HG03025 (cell line): ENCODE measurements at regions not wholly inside any gene's neighbourhood (a gene's known extent, or its start where the extent isn't known, plus 50 kb on each side); places are given as distances from the start of the nearest gene placed in this dataset.
"Not testable (repeated sequence)": the region's sequence is repeated elsewhere in the genome, so short reads cannot be mapped to it uniquely, and the experiment has no call there.

Experiments
- ATAC-seq: cut with Tn5 transposase; IDR thresholded peaks from one replicate; pipeline ENCODE4 v1.9.1; 2021; ENCODE audit warnings: mild to moderate bottlenecking, moderate library complexity; ENCODE audit not compliant: unreplicated experiment, low FRiP score

DNA sequence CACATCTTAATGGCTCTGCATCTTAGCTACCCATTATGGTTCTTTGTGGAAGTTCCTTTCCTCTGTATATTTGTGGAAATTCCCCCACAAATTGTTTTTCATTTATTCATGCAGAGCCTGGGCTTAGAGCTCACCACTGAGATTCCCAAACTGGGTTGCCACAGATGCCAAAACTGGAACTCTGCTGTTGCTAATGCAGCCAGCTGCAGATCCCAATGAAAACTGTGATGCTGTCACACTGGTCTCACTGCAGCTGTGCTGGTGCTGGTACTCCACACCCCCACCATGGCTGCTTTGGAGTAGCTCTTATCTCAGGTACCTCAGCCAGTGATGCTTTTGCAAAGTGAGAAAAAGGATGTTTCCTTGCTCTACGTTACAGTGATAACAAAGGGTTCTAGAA is 87.7 kb downstream of the DCK start:
- no peak for ATAC-seq

DNA sequence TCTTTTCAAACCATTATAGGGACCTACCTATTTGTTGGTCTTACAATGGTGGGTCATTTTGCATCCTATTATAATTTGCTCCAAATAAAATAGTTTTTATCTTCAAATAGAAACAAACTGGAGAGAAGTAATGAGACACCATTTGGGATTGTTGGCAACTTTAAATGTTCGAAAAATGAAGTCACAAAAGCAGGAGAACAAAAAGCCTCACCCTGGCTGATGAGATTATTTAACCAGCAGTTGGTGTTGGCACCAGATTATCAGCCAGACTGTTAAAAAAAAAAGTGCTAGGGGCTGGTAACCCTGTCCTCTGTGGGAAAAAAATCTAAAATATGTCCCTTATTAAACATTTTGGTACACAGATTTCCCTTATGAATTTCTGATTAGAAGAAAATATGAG is 100.3 kb downstream of the DCK start:
- ATAC-seq, result no peak

DNA sequence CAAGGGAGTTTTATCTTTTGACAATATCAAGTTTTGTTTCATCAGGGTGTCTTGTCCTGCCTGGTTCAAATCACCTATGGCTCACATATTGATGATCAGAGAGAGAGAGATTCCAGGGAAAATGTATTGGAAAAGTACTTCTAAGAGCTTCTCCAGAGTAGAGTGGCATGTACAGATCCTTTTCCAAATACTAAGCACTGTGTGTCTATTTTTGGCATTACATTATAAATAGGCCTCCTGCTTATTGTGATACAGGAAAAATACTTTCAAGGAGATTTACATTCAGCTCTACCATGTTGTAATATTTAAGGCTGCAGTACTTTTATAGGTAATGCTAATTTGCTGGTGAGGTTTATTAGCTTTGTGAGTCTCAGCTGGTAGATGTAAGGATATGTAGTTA is 100.8 kb downstream of the DCK start:
- no peak for ATAC-seq

DNA sequence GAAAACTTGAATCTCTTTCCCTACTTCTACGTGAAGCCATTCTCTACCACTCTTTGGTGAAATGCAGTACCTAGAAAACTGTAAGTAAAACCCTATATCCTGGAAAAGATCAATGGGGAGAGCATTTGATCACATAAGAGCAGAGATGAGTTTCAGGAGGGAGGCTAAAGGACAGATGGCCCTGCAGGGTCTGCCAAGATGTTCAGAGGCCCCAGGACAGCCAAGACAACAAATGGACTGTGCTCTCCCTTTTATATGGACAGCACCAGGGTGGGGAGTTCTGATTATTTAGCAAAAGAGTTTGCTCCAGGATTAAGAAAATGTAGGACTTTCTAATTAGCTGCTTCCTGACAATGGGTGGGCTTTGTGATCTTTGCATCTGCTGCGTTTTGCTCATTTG is 101.7 kb downstream of the DCK start:
- ATAC-seq, result no peak

DNA sequence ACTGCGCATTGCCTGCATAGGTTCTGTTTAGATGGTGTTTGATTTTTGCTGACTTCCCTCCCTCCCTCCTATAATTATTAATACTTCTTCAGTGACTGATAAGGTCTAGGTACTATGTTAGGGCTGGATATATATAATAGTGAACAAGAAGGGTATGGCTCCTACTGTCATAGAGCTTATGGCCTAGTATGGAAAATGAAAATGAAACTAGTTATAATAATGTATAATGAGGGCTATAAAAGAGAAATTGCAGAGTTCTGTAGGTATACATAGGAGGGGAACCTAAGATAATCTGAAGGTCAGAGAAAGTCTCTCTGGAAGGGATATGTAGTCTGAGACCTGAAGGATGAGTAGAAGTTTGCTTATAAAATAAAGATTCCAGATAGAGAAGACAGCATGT is 102.1 kb downstream of the DCK start:
- ATAC-seq, result no peak

DNA sequence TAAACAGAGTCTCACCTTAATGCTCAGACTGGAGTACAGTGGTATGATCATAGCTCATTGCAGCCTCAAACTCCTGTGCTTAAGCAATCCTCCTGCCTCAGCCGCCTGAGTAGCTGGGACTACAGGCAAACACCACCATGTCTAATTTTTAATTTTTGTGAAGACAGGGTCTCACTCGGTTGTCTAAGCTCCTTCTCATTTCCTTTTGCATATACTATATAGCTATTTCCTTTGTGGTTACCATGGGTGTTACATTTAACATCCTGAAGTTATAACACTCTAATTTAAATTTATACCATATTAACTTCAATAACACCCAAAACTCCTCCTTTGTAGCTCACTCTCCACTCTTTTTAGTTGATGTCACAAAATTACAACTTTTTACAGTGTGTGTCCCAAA is 114.3 kb downstream of the DCK start:
- ATAC-seq, result no peak

- ATAC-seq, result no peak
These were observed 117.0 kb downstream of the DCK start for GRCh38 chr4:71110499-71110898.

DNA sequence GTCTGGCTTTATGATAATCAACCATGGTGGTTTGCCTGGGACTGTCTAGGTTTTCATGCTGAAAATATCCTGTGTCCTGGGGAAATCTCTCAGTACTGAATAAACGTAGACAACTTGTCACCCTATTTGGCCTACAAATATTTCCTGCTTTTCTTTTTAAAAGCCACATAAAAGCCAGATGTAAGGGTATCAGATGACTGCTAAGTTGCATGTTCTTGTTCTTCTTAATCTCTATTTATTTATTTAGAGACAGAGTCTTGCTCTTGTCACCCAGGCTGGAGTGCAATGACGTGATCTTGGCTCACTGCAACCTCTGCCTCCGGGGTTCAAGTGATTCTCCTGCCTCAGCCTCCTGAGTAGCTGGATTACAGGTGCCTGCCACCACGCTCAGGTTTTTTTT is 117.7 kb downstream of the DCK start:
- not testable (repeated sequence) for ATAC-seq

DNA sequence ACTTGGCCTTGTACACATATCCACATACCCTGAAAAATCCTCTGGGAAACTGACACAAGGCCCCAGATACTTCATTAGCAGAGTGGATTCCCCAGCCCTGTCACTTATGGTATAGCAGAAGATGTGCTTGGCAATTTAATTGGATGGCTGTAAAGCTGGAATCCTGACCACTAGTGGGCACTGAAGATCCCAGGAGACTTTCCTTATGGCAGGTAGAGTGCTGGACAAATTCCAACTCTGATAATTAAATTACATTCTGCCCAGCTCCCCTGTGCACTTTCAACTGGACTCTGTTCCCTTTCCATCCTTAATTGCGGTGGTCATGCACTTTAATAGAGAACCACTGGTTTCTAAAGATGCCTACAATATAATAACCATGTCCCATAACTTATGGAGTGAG is 119.8 kb downstream of the DCK start:
- ATAC-seq, result no peak

GRCh38 chr4:71120831-71121524 is 127.5 kb downstream of the DCK start:
- ATAC-seq, result no peak

DNA sequence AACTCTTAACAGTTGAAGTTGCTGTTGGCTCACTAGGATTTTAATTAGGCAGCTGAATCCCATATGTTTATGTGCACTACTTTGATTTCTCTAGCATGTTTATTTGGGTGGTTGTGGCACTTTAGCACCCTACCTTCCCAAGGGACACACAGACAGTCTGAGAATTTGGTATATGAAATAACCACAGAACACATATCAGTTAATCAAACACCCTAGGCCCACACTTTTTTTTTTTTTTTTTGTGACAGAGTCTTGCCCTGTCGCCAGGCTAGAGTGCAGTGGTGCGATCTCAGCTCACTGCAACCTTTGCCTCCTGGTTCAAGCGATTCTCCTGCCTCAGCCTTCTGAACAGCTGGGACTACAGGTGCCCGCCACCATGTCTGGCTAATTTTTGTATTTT is 130.5 kb downstream of the DCK start:
- no peak for ATAC-seq

DNA sequence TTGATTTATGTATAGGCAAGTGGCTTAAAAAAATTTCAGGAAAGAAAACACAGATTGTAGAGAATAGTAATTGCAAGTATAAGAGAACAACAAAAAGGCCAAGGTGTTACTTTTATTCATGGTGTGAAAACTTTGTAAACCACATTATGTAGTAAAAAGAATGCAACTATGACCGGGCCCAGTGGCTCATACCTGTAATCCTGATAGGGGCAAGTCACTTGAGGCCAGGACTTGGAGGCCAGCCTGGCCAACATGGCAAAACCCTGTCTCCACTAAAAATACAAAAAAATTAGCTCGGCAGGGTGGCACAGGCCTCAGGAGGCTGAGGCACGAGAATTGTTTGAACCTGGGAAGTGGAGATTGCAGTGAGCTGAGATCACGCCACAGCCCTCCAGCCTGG is 131.7 kb downstream of the DCK start:
- no peak for ATAC-seq

GRCh38 chr4:71126719-71127118 is 133.3 kb downstream of the DCK start:
- ATAC-seq, result no peak

DNA sequence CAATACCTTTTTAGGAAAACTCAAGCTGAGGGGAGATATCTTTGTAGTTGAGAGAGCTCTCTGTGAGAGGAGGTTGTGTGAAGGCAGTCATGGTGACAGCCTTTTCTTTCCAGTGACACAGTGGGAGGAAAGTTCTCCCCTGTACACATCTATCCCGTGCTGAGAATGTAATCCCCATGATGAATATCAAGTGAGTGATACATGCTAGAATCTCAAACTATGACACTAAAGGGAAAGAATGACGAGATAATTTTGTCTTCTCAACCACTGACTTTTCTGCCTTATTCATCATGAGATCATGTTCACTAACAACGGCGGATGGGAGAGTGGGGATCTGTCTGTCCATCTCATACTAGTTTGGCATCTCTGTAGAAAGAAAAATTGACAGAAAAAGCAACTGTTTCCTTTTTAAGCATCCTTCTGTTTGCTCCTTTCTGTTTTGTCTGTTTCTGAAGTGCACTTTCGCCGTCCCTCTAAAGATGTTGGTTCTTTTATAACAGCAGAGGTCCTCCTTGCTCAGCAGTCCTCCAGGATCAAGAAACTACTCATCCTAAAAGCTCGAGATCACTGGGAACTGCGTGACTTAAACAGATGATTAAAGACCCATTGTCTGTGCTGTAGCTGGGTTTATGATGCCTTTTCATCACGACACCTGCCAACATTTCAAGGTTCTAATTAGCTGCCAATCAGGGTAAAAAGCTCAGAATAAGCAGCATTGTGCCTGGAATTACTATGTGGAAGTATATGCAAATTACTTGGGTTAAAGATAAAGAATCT is 137.6 kb downstream of the DCK start:
- ATAC-seq, result no peak

- ATAC-seq, result no peak
These were observed 139.0 kb downstream of the DCK start for GRCh38 chr4:71132486-71132885.

DNA sequence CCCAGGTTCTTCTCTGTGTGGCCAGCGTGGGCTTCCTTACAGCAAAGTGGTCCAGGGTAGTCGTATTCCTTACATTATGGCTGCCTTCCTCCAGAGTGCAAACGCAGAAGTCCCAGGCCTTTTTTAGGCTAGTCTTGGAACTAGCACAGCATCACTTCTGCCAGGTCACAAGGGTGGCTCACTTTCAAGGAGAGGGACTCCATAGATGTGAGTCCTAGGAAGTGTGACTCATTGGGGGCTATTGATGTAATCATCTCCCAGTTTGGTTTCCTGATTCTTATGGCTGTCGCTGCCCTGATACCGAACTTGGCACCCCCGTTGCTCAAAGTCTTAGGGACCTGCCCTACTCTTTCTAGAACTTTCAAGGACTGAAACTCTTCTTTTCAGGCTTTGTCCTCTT is 140.0 kb downstream of the DCK start:
- no peak for ATAC-seq

GRCh38 chr4:71136071-71136470 is 142.6 kb downstream of the DCK start:
- no peak for ATAC-seq

DNA sequence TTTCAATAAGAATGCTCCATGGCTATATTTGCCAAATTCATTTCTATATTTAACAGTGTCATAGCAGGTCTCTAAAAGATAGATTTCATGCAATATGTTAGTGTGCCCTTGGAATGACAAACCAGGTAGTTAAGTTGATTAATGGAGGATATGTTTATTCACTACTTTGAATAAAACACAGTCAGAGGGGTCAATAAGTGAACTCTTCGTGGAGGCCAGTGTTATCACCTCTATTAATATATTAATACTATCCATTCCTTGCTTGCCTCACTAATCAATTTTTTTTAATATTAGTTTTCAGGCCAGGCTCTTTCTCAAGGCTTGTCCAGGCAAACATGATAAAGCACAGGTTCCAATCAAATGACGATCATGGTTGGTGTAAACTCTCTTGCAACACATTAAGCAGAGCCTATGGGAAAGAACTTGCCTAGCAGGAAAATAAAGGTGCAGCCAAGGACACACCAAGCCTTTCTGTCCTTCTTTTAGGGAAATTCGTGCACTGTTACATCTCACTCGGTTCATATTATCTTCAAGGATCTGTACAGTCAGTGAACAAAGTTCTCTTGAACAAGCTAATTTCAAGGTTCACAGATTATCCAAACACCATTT is 144.7 kb downstream of the DCK start:
- no peak for ATAC-seq

GRCh38 chr4:71140563-71140962 is 147.1 kb downstream of the DCK start:
- no peak for ATAC-seq

- ATAC-seq, result no peak
These were observed 147.7 kb downstream of the DCK start for GRCh38 chr4:71141125-71141524.

DNA sequence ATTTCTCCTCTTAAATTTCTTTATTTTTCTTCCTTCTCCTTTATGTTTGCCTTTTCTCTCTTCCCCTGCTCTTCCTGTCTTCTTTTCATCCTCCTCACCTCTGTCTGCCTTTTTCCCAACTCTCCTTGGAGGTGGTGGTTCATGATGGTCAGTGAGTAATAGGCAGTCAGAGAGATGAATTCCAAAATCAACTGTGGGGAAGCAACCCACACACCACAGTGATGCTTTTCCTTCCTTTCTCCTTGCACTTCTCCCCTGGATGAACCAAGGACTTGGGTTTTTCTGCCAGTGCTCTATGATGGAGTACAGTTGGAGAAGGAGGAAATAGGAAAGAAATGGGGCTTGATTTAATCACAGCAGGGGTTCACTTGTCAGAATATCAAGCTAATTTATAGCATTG is 153.8 kb downstream of the DCK start:
- no peak for ATAC-seq

GRCh38 chr4:71148545-71148944 is 155.1 kb downstream of the DCK start:
- no peak for ATAC-seq
